ENCODE measurements at regions not wholly inside any gene's neighbourhood (a gene's known extent, or its start where the extent isn't known, plus 50 kb on each side); places are given as distances from the start of the nearest gene placed in this dataset.
"Not testable (repeated sequence)": the region's sequence is repeated elsewhere in the genome, so short reads cannot be mapped to it uniquely, and the experiment has no call there.

GRCh38 chr6:80976336-80976735 lies 776.1 kb downstream of the TENT5A start:
- no peak overlapping the region for H3K9ac ChIP-seq (ENCODE audit: low read depth in 1 of 2, low read length in 2 of 2)
- H3K27me3 ChIP-seq (ENCODE audit: control insufficient read depth in 2 of 2, insufficient read depth in 2 of 2, low read length in 2 of 2): no peaks in the 10 kb centered on the region
- peaks cover 0 to 2% of the 10 kb centered on the region in 2 donors for H3K9me3 ChIP-seq (ENCODE audit: control insufficient read depth in 2 of 2, low read length in 2 of 2)

GRCh38 chr6:80974579-80974978 lies 777.9 kb downstream of the TENT5A start:
- Histone ChIP-seq H3K9me3 (ENCODE audit: control insufficient read depth in 2 of 2, low read length in 2 of 2) (no peaks in the 10 kb centered on the region), H3K36me3 (ENCODE audit: control insufficient read depth in 2 of 2, insufficient read depth in 2 of 2, low read length in 2 of 2) (no peaks in the 10 kb centered on the region), H3K27ac (ENCODE audit: low read depth in 2 of 2, low read length in 2 of 2) (no peak overlapping the region), H3K4me3 (ENCODE audit: low read length in 2 of 2) (no peak overlapping the region), H3K9ac (ENCODE audit: low read depth in 1 of 2, low read length in 2 of 2) (no peak overlapping the region), H3K27me3 (ENCODE audit: control insufficient read depth in 2 of 2, insufficient read depth in 2 of 2, low read length in 2 of 2) (no peaks in the 10 kb centered on the region), H3K4me1 (ENCODE audit: control insufficient read depth in 2 of 2, insufficient read depth in 2 of 2, low read length in 2 of 2) (no peaks in the 10 kb centered on the region)

More at GRCh38 chr6:80976336-80976735, 776.1 kb downstream of the TENT5A start:
- Histone ChIP-seq H3K36me3 (ENCODE audit: control insufficient read depth in 2 of 2, insufficient read depth in 2 of 2, low read length in 2 of 2) (no peaks in the 10 kb centered on the region), H3K27ac (ENCODE audit: low read depth in 2 of 2, low read length in 2 of 2) (no peak overlapping the region), H3K4me3 (ENCODE audit: low read length in 2 of 2) (no peak overlapping the region), H3K4me1 (ENCODE audit: control insufficient read depth in 2 of 2, insufficient read depth in 2 of 2, low read length in 2 of 2) (no peaks in the 10 kb centered on the region)

- no peaks in the 10 kb centered on the region for H3K36me3 ChIP-seq (ENCODE audit: control insufficient read depth in 2 of 2, insufficient read depth in 2 of 2, low read length in 2 of 2)
- no peak overlapping the region for H3K4me3 ChIP-seq (ENCODE audit: low read length in 2 of 2)
- no peaks in the 10 kb centered on the region for H3K4me1 ChIP-seq (ENCODE audit: control insufficient read depth in 2 of 2, insufficient read depth in 2 of 2, low read length in 2 of 2)
- no peak overlapping the region for H3K27ac ChIP-seq (ENCODE audit: low read depth in 2 of 2, low read length in 2 of 2)
- no peaks in the 10 kb centered on the region for H3K27me3 ChIP-seq (ENCODE audit: control insufficient read depth in 2 of 2, insufficient read depth in 2 of 2, low read length in 2 of 2)
- H3K9ac ChIP-seq (ENCODE audit: low read depth in 1 of 2, low read length in 2 of 2): no peak overlapping the region
- H3K9me3 ChIP-seq (ENCODE audit: control insufficient read depth in 2 of 2, low read length in 2 of 2): no peaks in the 10 kb centered on the region
Observed at GRCh38 chr6:80969439-80969838, 783.0 kb downstream of the TENT5A start.

- no peak overlapping the region for H3K4me3 ChIP-seq (ENCODE audit: low read length in 2 of 2)
Observed at GRCh38 chr6:80967609-80968008, 784.9 kb downstream of the TENT5A start.

GRCh38 chr6:80962382-80962781 lies 790.1 kb downstream of the TENT5A start:
- H3K9me3 ChIP-seq (ENCODE audit: control insufficient read depth in 2 of 2, low read length in 2 of 2): no peaks in the 10 kb centered on the region
- H3K27me3 ChIP-seq (ENCODE audit: control insufficient read depth in 2 of 2, insufficient read depth in 2 of 2, low read length in 2 of 2): no peaks in the 10 kb centered on the region
- no peak overlapping the region for H3K9ac ChIP-seq (ENCODE audit: low read depth in 1 of 2, low read length in 2 of 2)
- no peaks in the 10 kb centered on the region for H3K36me3 ChIP-seq (ENCODE audit: control insufficient read depth in 2 of 2, insufficient read depth in 2 of 2, low read length in 2 of 2)
- no peak overlapping the region for H3K4me3 ChIP-seq (ENCODE audit: low read length in 2 of 2)
- no peaks in the 10 kb centered on the region for H3K4me1 ChIP-seq (ENCODE audit: control insufficient read depth in 2 of 2, insufficient read depth in 2 of 2, low read length in 2 of 2)
- H3K27ac ChIP-seq (ENCODE audit: low read depth in 2 of 2, low read length in 2 of 2): no peak overlapping the region

More at GRCh38 chr6:80967609-80968008, 784.9 kb downstream of the TENT5A start:
- Histone ChIP-seq H3K36me3 (ENCODE audit: control insufficient read depth in 2 of 2, insufficient read depth in 2 of 2, low read length in 2 of 2) (no peaks in the 10 kb centered on the region), H3K9ac (ENCODE audit: low read depth in 1 of 2, low read length in 2 of 2) (no peak overlapping the region), H3K4me1 (ENCODE audit: control insufficient read depth in 2 of 2, insufficient read depth in 2 of 2, low read length in 2 of 2) (no peaks in the 10 kb centered on the region), H3K27me3 (ENCODE audit: control insufficient read depth in 2 of 2, insufficient read depth in 2 of 2, low read length in 2 of 2) (no peaks in the 10 kb centered on the region), H3K27ac (ENCODE audit: low read depth in 2 of 2, low read length in 2 of 2) (no peak overlapping the region), H3K9me3 (ENCODE audit: control insufficient read depth in 2 of 2, low read length in 2 of 2) (no peaks in the 10 kb centered on the region)

- Histone ChIP-seq H3K4me1 (ENCODE audit: control insufficient read depth in 2 of 2, insufficient read depth in 2 of 2, low read length in 2 of 2) (no peaks in the 10 kb centered on the region), H3K9ac (ENCODE audit: low read depth in 1 of 2, low read length in 2 of 2) (no peak overlapping the region), H3K9me3 (ENCODE audit: control insufficient read depth in 2 of 2, low read length in 2 of 2) (no peaks in the 10 kb centered on the region), H3K4me3 (ENCODE audit: low read length in 2 of 2) (no peak overlapping the region), H3K27ac (ENCODE audit: low read depth in 2 of 2, low read length in 2 of 2) (no peak overlapping the region), H3K27me3 (ENCODE audit: control insufficient read depth in 2 of 2, insufficient read depth in 2 of 2, low read length in 2 of 2) (no peaks in the 10 kb centered on the region), H3K36me3 (ENCODE audit: control insufficient read depth in 2 of 2, insufficient read depth in 2 of 2, low read length in 2 of 2) (no peaks in the 10 kb centered on the region)
Observed at GRCh38 chr6:80961166-80961565, 791.3 kb downstream of the TENT5A start.

GRCh38 chr6:80959034-80959433 lies 793.4 kb downstream of the TENT5A start:
- Histone ChIP-seq H3K27me3 (ENCODE audit: control insufficient read depth in 2 of 2, insufficient read depth in 2 of 2, low read length in 2 of 2) (no peaks in the 10 kb centered on the region), H3K9ac (ENCODE audit: low read depth in 1 of 2, low read length in 2 of 2) (no peak overlapping the region), H3K4me1 (ENCODE audit: control insufficient read depth in 2 of 2, insufficient read depth in 2 of 2, low read length in 2 of 2) (no peaks in the 10 kb centered on the region), H3K9me3 (ENCODE audit: control insufficient read depth in 2 of 2, low read length in 2 of 2) (no peaks in the 10 kb centered on the region), H3K4me3 (ENCODE audit: low read length in 2 of 2) (no peak overlapping the region), H3K27ac (ENCODE audit: low read depth in 2 of 2, low read length in 2 of 2) (no peak overlapping the region), H3K36me3 (ENCODE audit: control insufficient read depth in 2 of 2, insufficient read depth in 2 of 2, low read length in 2 of 2) (no peaks in the 10 kb centered on the region)

GRCh38 chr6:80956898-80957297 lies 795.6 kb downstream of the TENT5A start:
- H3K27me3 ChIP-seq (ENCODE audit: control insufficient read depth in 2 of 2, insufficient read depth in 2 of 2, low read length in 2 of 2): no peaks in the 10 kb centered on the region
- no peak overlapping the region for H3K27ac ChIP-seq (ENCODE audit: low read depth in 2 of 2, low read length in 2 of 2)
- H3K4me1 ChIP-seq (ENCODE audit: control insufficient read depth in 2 of 2, insufficient read depth in 2 of 2, low read length in 2 of 2): no peaks in the 10 kb centered on the region
- H3K9me3 ChIP-seq (ENCODE audit: control insufficient read depth in 2 of 2, low read length in 2 of 2): no peaks in the 10 kb centered on the region
- no peak overlapping the region for H3K4me3 ChIP-seq (ENCODE audit: low read length in 2 of 2)
- H3K9ac ChIP-seq (ENCODE audit: low read depth in 1 of 2, low read length in 2 of 2): no peak overlapping the region
- H3K36me3 ChIP-seq (ENCODE audit: control insufficient read depth in 2 of 2, insufficient read depth in 2 of 2, low read length in 2 of 2): no peaks in the 10 kb centered on the region

GRCh38 chr6:80952479-80952878 lies 800.0 kb downstream of the TENT5A start:
- H3K9ac ChIP-seq (ENCODE audit: low read depth in 1 of 2, low read length in 2 of 2); H3K36me3 ChIP-seq (ENCODE audit: control insufficient read depth in 2 of 2, insufficient read depth in 2 of 2, low read length in 2 of 2); H3K4me3 ChIP-seq (ENCODE audit: low read length in 2 of 2); H3K9me3 ChIP-seq (ENCODE audit: control insufficient read depth in 2 of 2, low read length in 2 of 2); H3K27me3 ChIP-seq (ENCODE audit: control insufficient read depth in 2 of 2, insufficient read depth in 2 of 2, low read length in 2 of 2); H3K27ac ChIP-seq (ENCODE audit: low read depth in 2 of 2, low read length in 2 of 2); H3K4me1 ChIP-seq (ENCODE audit: control insufficient read depth in 2 of 2, insufficient read depth in 2 of 2, low read length in 2 of 2): not testable (repeated sequence)

- H3K9me3 ChIP-seq (ENCODE audit: control insufficient read depth in 2 of 2, low read length in 2 of 2): no peaks in the 10 kb centered on the region
Observed at GRCh38 chr6:80946402-80946801, 806.1 kb downstream of the TENT5A start.

GRCh38 chr6:80942911-80943310 lies 809.6 kb downstream of the TENT5A start:
- Histone ChIP-seq H3K36me3 (ENCODE audit: control insufficient read depth in 2 of 2, insufficient read depth in 2 of 2, low read length in 2 of 2) (no peaks in the 10 kb centered on the region), H3K4me3 (ENCODE audit: low read length in 2 of 2) (no peak overlapping the region), H3K27ac (ENCODE audit: low read depth in 2 of 2, low read length in 2 of 2) (no peak overlapping the region), H3K9me3 (ENCODE audit: control insufficient read depth in 2 of 2, low read length in 2 of 2) (no peaks in the 10 kb centered on the region), H3K9ac (ENCODE audit: low read depth in 1 of 2, low read length in 2 of 2) (no peak overlapping the region), H3K27me3 (ENCODE audit: control insufficient read depth in 2 of 2, insufficient read depth in 2 of 2, low read length in 2 of 2) (no peaks in the 10 kb centered on the region), H3K4me1 (ENCODE audit: control insufficient read depth in 2 of 2, insufficient read depth in 2 of 2, low read length in 2 of 2) (no peaks in the 10 kb centered on the region)

More at GRCh38 chr6:80946402-80946801, 806.1 kb downstream of the TENT5A start:
- no peaks in the 10 kb centered on the region for H3K4me1 ChIP-seq (ENCODE audit: control insufficient read depth in 2 of 2, insufficient read depth in 2 of 2, low read length in 2 of 2)
- no peak overlapping the region for H3K9ac ChIP-seq (ENCODE audit: low read depth in 1 of 2, low read length in 2 of 2)
- H3K4me3 ChIP-seq (ENCODE audit: low read length in 2 of 2): no peak overlapping the region
- no peaks in the 10 kb centered on the region for H3K27me3 ChIP-seq (ENCODE audit: control insufficient read depth in 2 of 2, insufficient read depth in 2 of 2, low read length in 2 of 2)
- H3K27ac ChIP-seq (ENCODE audit: low read depth in 2 of 2, low read length in 2 of 2): no peak overlapping the region
- no peaks in the 10 kb centered on the region for H3K36me3 ChIP-seq (ENCODE audit: control insufficient read depth in 2 of 2, insufficient read depth in 2 of 2, low read length in 2 of 2)
